HG03064 (cell line): ENCODE measurements at regions not wholly inside any gene's neighbourhood (a gene's known extent, or its start where the extent isn't known, plus 50 kb on each side); places are given as distances from the start of the nearest gene placed in this dataset.
"Not testable (repeated sequence)": the region's sequence is repeated elsewhere in the genome, so short reads cannot be mapped to it uniquely, and the experiment has no call there.

ENCODE experiments used
- ATAC-seq: cut with Tn5 transposase; IDR thresholded peaks from one replicate; pipeline ENCODE4 v1.9.1; 2021; ENCODE audit warnings: low read depth; ENCODE audit not compliant: unreplicated experiment

DNA sequence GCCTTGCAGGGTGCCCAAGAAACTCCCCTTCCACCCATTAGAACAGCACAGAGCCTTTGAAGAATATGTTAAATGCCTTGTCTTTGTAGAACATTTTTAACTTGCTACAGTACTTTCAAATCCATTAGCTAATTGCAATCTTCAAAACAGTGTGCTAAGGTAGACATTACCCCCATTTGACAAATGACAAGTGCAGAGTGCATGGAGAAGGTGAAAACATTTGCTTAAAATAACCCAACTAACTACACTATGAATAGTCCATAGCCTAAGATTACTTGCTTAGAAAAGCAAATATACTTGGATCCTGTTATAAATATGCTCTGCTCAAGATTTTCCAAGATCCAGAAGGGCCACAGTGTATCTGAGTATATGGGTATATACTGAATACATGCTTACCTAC is 87.0 kb upstream of the G2E3 start:
- ATAC-seq, result no peak

- not testable (repeated sequence) for ATAC-seq
These were observed 84.9 kb upstream of the G2E3 start for GRCh38 chr14:30473846-30474696.

GRCh38 chr14:30482276-30482675 is 76.7 kb upstream of the G2E3 start:
- no peak for ATAC-seq

GRCh38 chr14:30484201-30484600 is 74.8 kb upstream of the G2E3 start:
- ATAC-seq, result no peak

DNA sequence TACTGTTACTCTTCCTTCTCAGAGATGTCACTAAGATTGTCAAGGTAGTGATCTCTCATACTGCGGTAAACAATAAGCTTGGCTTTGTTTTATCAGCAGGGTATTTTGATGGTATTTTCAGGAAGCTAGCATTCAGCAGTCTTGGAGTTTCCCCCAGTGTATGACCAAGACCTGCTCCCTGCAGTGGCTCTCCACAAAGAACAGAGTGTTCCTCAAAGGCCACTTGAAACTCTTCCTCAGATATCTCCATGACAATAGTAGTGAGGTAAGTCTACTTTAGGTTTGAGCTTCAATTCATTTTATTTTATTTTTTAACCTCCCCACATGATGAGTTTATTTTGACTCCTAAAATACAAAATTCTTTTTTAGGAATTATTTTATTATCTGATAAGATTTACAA is 74.0 kb upstream of the G2E3 start:
- ATAC-seq, result no peak

DNA sequence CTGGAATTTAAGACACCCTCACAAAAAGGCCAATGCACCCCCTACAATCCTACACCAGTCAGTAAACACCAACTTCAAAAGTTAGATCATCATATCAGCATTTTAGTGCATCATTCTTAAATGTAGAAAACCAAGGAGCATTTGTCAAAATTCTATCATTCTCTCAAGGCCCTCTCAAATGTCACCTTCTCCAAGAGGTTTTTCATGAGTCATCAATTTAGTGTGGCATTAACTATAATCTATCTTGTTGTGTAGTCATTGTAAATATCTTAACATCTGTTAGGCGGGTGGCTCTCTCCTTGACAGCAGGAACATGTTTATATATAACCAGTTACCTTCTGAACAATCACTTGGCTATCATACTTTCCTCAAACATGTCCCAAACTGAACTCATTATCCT is 62.1 kb upstream of the G2E3 start:
- no peak for ATAC-seq

- no peak for ATAC-seq
These were observed 59.6 kb upstream of the G2E3 start for GRCh38 chr14:30499358-30499757.

DNA sequence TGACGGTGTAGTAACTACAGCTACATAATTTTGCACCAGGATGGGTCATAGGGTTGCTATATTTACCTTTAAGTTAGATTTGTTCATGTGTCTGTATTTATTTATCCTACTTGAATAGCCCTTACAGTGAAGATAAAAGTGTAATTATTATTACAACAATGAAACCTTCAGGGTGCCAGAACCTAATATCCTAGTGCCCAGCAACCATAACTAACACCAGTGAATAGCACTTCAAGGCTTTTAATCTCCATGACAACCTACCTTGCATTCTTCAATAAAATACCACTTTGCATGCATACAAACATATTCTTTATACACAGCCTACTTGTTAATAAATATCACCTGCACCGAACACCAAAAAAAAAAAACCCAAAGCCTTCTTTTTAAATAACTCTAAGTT is 58.7 kb upstream of the G2E3 start:
- ATAC-seq, result no peak

DNA sequence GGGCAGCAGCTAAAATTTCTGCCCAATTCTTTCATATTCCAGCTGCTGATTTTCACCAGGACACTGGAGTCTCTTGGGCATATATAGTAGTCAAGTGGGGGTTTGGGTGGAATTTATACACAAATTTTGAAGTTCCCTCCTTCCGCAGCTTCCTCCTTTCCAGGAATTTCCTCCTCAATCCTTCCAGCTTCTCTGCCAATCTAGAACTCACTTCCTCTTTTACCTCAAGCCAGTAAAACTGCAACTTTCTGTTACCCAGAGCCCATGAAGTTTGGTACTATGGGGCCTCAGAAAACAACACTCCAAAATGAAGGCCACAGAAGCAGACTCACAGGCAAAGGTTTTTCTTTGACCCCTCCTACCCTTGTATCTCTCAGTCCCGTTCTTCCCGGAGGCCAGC is 51.7 kb upstream of the G2E3 start:
- ATAC-seq, result no peak
